Liver (tissue), 3 donors: ENCODE measurements at regions not wholly inside any gene's neighbourhood (a gene's known extent, or its start where the extent isn't known, plus 50 kb on each side); places are given as distances from the start of the nearest gene placed in this dataset.

Experiments
- EGR1 ChIP-seq, 2 donors: IDR thresholded peaks; 2 replicates each; pipeline ENCODE4 v1.6.1; 2016 to 2018; ENCODE audit warnings: antibody characterized with exemption in 2 of 2, low read depth in 2 of 2
- FOXA1 ChIP-seq: IDR thresholded peaks from 2 replicates; pipeline ENCODE4 v1.6.1; 2016; ENCODE audit warnings: antibody characterized with exemption
- GABPA ChIP-seq, 2 donors: IDR thresholded peaks in 1 of 2; conservative IDR thresholded peaks in 1 of 2; 2 replicates each; pipeline ENCODE4 v1.6.1; 2016; ENCODE audit warnings: antibody characterized with exemption in 2 of 2, mild to moderate bottlenecking in 1 of 2, moderate library complexity in 1 of 2
- HNF4G ChIP-seq: IDR thresholded peaks from 2 replicates; pipeline ENCODE4 v1.6.1; 2016; ENCODE audit warnings: antibody characterized with exemption
- JUND ChIP-seq, 2 donors: IDR thresholded peaks; 2 replicates each; pipeline ENCODE4 v1.6.1; 2016; ENCODE audit warnings: antibody characterized with exemption in 2 of 2
- RAD21 ChIP-seq, 2 donors: IDR thresholded peaks; 2 replicates each; pipeline ENCODE4 v1.6.1; 2016; ENCODE audit warnings: antibody characterized with exemption in 2 of 2, mild to moderate bottlenecking in 2 of 2
- REST ChIP-seq: IDR thresholded peaks from 2 replicates; pipeline ENCODE4 v1.6.1; 2016; ENCODE audit warnings: antibody characterized with exemption, mild to moderate bottlenecking
- RXRA ChIP-seq, 2 donors: IDR thresholded peaks; 2 replicates each; pipeline ENCODE4 v1.6.1; 2017 to 2018; ENCODE audit warnings: antibody characterized with exemption in 2 of 2, mild to moderate bottlenecking in 1 of 2
- SP1 ChIP-seq: IDR thresholded peaks from 2 replicates; pipeline ENCODE4 v1.6.1; 2018; ENCODE audit warnings: antibody characterized with exemption, mild to moderate bottlenecking
- TAF1 ChIP-seq: conservative IDR thresholded peaks from 2 replicates; pipeline ENCODE4 v1.6.1; 2016; ENCODE audit warnings: antibody characterized with exemption, mild to moderate bottlenecking
- TF ChIP-seq, protein P1 (sequence below): fragments of 150-350 bp; IDR thresholded peaks from 2 replicates; pipeline ENCODE4 v1.5.1; 2017; ENCODE audit warnings: improper control_type of control experiment, low read depth, low read length; ENCODE audit not compliant: missing input control
- TF ChIP-seq, protein P2 (sequence below): IDR thresholded peaks from 2 replicates; pipeline ENCODE4 v1.6.1; 2016; ENCODE audit warnings: antibody characterized with exemption
- TF ChIP-seq, protein P3 (sequence below): IDR thresholded peaks from 2 replicates; pipeline ENCODE4 v1.6.1; 2016; ENCODE audit warnings: antibody characterized with exemption
- TF ChIP-seq, protein P4 (sequence below): IDR thresholded peaks from 2 replicates; pipeline ENCODE4 v1.6.1; 2016; ENCODE audit warnings: antibody characterized with exemption
- donor health status: healthy.
- donor health status: healthy.

GRCh38 chr4:136314686-136315085, 1217.6 kb downstream of the PCDH18 start:
- TF ChIP-seq, protein P1, sequence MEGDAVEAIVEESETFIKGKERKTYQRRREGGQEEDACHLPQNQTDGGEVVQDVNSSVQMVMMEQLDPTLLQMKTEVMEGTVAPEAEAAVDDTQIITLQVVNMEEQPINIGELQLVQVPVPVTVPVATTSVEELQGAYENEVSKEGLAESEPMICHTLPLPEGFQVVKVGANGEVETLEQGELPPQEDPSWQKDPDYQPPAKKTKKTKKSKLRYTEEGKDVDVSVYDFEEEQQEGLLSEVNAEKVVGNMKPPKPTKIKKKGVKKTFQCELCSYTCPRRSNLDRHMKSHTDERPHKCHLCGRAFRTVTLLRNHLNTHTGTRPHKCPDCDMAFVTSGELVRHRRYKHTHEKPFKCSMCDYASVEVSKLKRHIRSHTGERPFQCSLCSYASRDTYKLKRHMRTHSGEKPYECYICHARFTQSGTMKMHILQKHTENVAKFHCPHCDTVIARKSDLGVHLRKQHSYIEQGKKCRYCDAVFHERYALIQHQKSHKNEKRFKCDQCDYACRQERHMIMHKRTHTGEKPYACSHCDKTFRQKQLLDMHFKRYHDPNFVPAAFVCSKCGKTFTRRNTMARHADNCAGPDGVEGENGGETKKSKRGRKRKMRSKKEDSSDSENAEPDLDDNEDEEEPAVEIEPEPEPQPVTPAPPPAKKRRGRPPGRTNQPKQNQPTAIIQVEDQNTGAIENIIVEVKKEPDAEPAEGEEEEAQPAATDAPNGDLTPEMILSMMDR = no peak
- TF ChIP-seq, protein P2, sequence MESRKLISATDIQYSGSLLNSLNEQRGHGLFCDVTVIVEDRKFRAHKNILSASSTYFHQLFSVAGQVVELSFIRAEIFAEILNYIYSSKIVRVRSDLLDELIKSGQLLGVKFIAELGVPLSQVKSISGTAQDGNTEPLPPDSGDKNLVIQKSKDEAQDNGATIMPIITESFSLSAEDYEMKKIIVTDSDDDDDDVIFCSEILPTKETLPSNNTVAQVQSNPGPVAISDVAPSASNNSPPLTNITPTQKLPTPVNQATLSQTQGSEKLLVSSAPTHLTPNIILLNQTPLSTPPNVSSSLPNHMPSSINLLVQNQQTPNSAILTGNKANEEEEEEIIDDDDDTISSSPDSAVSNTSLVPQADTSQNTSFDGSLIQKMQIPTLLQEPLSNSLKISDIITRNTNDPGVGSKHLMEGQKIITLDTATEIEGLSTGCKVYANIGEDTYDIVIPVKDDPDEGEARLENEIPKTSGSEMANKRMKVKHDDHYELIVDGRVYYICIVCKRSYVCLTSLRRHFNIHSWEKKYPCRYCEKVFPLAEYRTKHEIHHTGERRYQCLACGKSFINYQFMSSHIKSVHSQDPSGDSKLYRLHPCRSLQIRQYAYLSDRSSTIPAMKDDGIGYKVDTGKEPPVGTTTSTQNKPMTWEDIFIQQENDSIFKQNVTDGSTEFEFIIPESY = no peak
- TF ChIP-seq, protein P3, sequence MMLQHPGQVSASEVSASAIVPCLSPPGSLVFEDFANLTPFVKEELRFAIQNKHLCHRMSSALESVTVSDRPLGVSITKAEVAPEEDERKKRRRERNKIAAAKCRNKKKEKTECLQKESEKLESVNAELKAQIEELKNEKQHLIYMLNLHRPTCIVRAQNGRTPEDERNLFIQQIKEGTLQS = no peak
- TF ChIP-seq FOXA1 (no peak), RAD21 (IDR thresholded peaks at IDR 0.05) (no peak), EGR1 (IDR thresholded peaks at IDR 0.05; ENCODE audit: low read depth in 2 of 2) (no peak), HNF4G (no peak), TAF1 (no peak), GABPA (IDR thresholded peaks at IDR 0.05 in 1 of 2, conservative IDR thresholded peaks at IDR 0.05 in 1 of 2) (no peak), JUND (IDR thresholded peaks at IDR 0.05) (no peak), REST (no peak), RXRA (IDR thresholded peaks at IDR 0.05) (no peak), SP1 (no peak)
- TF ChIP-seq, protein P4, sequence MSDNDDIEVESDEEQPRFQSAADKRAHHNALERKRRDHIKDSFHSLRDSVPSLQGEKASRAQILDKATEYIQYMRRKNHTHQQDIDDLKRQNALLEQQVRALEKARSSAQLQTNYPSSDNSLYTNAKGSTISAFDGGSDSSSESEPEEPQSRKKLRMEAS = no peak
